Breast epithelium (tissue), 4 donors: ENCODE measurements at regions not wholly inside any gene's neighbourhood (a gene's known extent, or its start where the extent isn't known, plus 50 kb on each side); places are given as distances from the start of the nearest gene placed in this dataset.

ENCODE experiments used
- DNase-seq, 2 donors: peaks; one replicate each; pipeline ENCODE4 v3.0.0-alpha.2; 2019; ENCODE audit warnings: low spot score in 2 of 2
- H3K27ac ChIP-seq, 2 donors: fragments of 200-600 bp; sonication (generic) in 1 of 2; one replicate each; pipeline ENCODE4 v1.5.1; 2016 to 2019; ENCODE audit warnings: mild to moderate bottlenecking in 1 of 2
- H3K27me3 ChIP-seq, 2 donors: fragments of 200-600 bp; sonication (generic) in 1 of 2; one replicate each; pipeline versions ENCODE4 v1.5.1 to v1.6.0; 2017 to 2019; ENCODE audit warnings: control low read depth in 1 of 2, mild to moderate bottlenecking in 1 of 2
- H3K36me3 ChIP-seq: fragments of 200-600 bp; one replicate; pipeline ENCODE4 v1.5.1; 2019
- H3K4me1 ChIP-seq, 2 donors: fragments of 200-600 bp; sonication (generic); one replicate each; pipeline ENCODE4 v1.5.1; 2016 to 2019; ENCODE audit warnings: control low read depth in 1 of 2
- H3K4me3 ChIP-seq, 3 donors: fragments of 200-600 bp; sonication (generic); 1 replicate in 2 of 3; 2 replicates in 1 of 3; pipeline ENCODE4 v1.5.1; 2016 to 2019; ENCODE audit warnings: mild to moderate bottlenecking in 3 of 3, moderate library complexity in 2 of 3
- H3K9me3 ChIP-seq, 2 donors: fragments of 200-600 bp; sonication (generic) in 1 of 2; one replicate each; pipeline ENCODE4 v1.5.1; 2016 to 2019; ENCODE audit warnings: control low read depth in 1 of 2
- POLR2A ChIP-seq: fragments of 450-650 bp; IDR thresholded peaks from one replicate; pipeline ENCODE4 v1.6.1; 2016; ENCODE audit warnings: antibody characterized with exemption, mild to moderate bottlenecking, moderate library complexity
- POLR2AphosphoS5 ChIP-seq, 3 donors: sonication (generic); formaldehyde crosslinking; IDR thresholded peaks; one replicate each; pipeline ENCODE4 v1.6.1; 2017; ENCODE audit warnings: antibody characterized with exemption in 3 of 3
- intact Hi-C: fragments of 100-400 bp; cut with DNase I; formaldehyde crosslinking; loops from one replicate; pipeline ENCODE4 v1.15.1; 2023; ENCODE audit warnings: low total_unique reads
- TF ChIP-seq, protein P1 (sequence below), 3 donors: fragments of 450-650 bp; IDR thresholded peaks; one replicate each; pipeline ENCODE4 v1.5.1; 2016 to 2017; ENCODE audit warnings: antibody characterized with exemption in 3 of 3, mild to moderate bottlenecking in 3 of 3, moderate library complexity in 3 of 3

GRCh38 chr5:84791138-84791537 lies 406.5 kb upstream of the EDIL3 start:
- H3K4me3 ChIP-seq, result no peak overlapping the region
- no peak overlapping the region for H3K27ac ChIP-seq
- H3K36me3 ChIP-seq, result no peaks in the 10 kb centered on the region
- no peak for TF ChIP-seq POLR2A
- TF ChIP-seq, protein P1, sequence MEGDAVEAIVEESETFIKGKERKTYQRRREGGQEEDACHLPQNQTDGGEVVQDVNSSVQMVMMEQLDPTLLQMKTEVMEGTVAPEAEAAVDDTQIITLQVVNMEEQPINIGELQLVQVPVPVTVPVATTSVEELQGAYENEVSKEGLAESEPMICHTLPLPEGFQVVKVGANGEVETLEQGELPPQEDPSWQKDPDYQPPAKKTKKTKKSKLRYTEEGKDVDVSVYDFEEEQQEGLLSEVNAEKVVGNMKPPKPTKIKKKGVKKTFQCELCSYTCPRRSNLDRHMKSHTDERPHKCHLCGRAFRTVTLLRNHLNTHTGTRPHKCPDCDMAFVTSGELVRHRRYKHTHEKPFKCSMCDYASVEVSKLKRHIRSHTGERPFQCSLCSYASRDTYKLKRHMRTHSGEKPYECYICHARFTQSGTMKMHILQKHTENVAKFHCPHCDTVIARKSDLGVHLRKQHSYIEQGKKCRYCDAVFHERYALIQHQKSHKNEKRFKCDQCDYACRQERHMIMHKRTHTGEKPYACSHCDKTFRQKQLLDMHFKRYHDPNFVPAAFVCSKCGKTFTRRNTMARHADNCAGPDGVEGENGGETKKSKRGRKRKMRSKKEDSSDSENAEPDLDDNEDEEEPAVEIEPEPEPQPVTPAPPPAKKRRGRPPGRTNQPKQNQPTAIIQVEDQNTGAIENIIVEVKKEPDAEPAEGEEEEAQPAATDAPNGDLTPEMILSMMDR (IDR thresholded peaks at IDR 0.05), result no peak
- no peak for TF ChIP-seq POLR2AphosphoS5 (IDR thresholded peaks at IDR 0.05)
- no peaks in the 10 kb centered on the region for H3K4me1 ChIP-seq
- no peaks in the 10 kb centered on the region for H3K27me3 ChIP-seq
- no peak for DNase-seq
- intact Hi-C loops, result no loop called here
- no peaks in the 10 kb centered on the region for H3K9me3 ChIP-seq

GRCh38 chr5:84790406-84790805 lies 405.7 kb upstream of the EDIL3 start:
- DNase-seq, result no peak
- no peaks in the 10 kb centered on the region for H3K4me1 ChIP-seq
- H3K27ac ChIP-seq, result no peak overlapping the region
- no peak overlapping the region for H3K4me3 ChIP-seq
- H3K36me3 ChIP-seq, result no peaks in the 10 kb centered on the region
- TF ChIP-seq, protein P1 (IDR thresholded peaks at IDR 0.05), result no peak
- TF ChIP-seq POLR2A, result no peak
- TF ChIP-seq POLR2AphosphoS5 (IDR thresholded peaks at IDR 0.05), result no peak
- intact Hi-C loops, result no loop called here
- no peaks in the 10 kb centered on the region for H3K9me3 ChIP-seq
- H3K27me3 ChIP-seq, result no peaks in the 10 kb centered on the region

GRCh38 chr5:84783003-84783402 lies 398.3 kb upstream of the EDIL3 start:
- no peaks in the 10 kb centered on the region for H3K4me1 ChIP-seq
- no peaks in the 10 kb centered on the region for H3K27me3 ChIP-seq
- H3K9me3 ChIP-seq, result no peaks in the 10 kb centered on the region
- TF ChIP-seq, protein P1 (IDR thresholded peaks at IDR 0.05), result no peak
- TF ChIP-seq POLR2A, result no peak
- TF ChIP-seq POLR2AphosphoS5 (IDR thresholded peaks at IDR 0.05), result no peak
- no peak for DNase-seq
- intact Hi-C loops, result no loop called here
- H3K36me3 ChIP-seq, result no peaks in the 10 kb centered on the region
- no peak overlapping the region for H3K4me3 ChIP-seq
- H3K27ac ChIP-seq, result no peak overlapping the region

DNA sequence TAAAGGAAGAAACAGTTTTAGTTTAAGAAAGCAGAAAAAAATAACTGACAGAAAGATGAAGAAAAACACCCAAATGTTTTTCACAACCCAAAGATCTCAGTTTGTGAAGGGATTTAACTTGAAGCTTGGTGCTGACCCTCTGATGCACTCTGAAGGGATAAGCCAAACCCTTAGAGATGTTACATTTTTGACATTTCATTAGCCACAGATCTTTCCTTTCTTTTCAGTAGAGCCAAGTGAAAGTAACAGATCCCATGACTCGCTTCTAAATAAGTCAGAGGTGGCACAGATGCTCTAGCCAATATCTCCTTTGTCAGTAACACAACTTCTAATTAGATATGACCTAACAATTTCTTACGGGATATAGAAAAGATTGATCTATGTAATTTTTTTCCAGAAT lies 394.5 kb upstream of the EDIL3 start:
- Histone ChIP-seq H3K4me3 (no peak overlapping the region), H3K9me3 (no peaks in the 10 kb centered on the region), H3K27ac (no peak overlapping the region), H3K36me3 (no peaks in the 10 kb centered on the region), H3K27me3 (no peaks in the 10 kb centered on the region), H3K4me1 (no peaks in the 10 kb centered on the region)
- no peak for DNase-seq
- TF ChIP-seq POLR2A (no peak), POLR2AphosphoS5 (IDR thresholded peaks at IDR 0.05) (no peak)
- TF ChIP-seq, protein P1 (IDR thresholded peaks at IDR 0.05), result no peak
- intact Hi-C loops, result no loop called here

- no peak overlapping the region for H3K4me3 ChIP-seq
- H3K27me3 ChIP-seq, result no peaks in the 10 kb centered on the region
- H3K4me1 ChIP-seq, result no peaks in the 10 kb centered on the region
- H3K9me3 ChIP-seq, result no peaks in the 10 kb centered on the region
- no peak for DNase-seq
- no peaks in the 10 kb centered on the region for H3K36me3 ChIP-seq
- TF ChIP-seq, protein P1 (IDR thresholded peaks at IDR 0.05), result no peak
- no peak for TF ChIP-seq POLR2A
- TF ChIP-seq POLR2AphosphoS5 (IDR thresholded peaks at IDR 0.05), result no peak
- intact Hi-C loops, result no loop called here
- no peak overlapping the region for H3K27ac ChIP-seq
Observed at GRCh38 chr5:84764227-84764626, 379.5 kb upstream of the EDIL3 start.
